GM12878 (cell line): ENCODE measurements at regions not wholly inside any gene's neighbourhood (a gene's known extent, or its start where the extent isn't known, plus 50 kb on each side); places are given as distances from the start of the nearest gene placed in this dataset.

Source experiments
- ATAC-seq: fragments of 200-7000 bp; cut with Tn5 transposase; 3 replicates; pipeline ENCODE4 v1.9.1; 2020; ENCODE audit warnings: mild to moderate bottlenecking, moderate library complexity
- BruUV-seq: library from RNA; stranded (reverse); fragments of 400-500 nt; replicated peaks from 2 replicates; lab custom pipeline; 2021; lab: Mats Ljungman, UMichigan
- CTCF ChIA-PET: fragments of 300-600 bp; sonication (Branson Sonifier 250); formaldehyde crosslinking; extraction: SDS; loops from one replicate; lab custom pipeline; 2021; ENCODE audit warnings: inconsistent platforms; lab: Yijun Ruan, JAX
- POLR2A ChIA-PET: fragments of 350-600 bp; formaldehyde crosslinking; extraction: SDS; loops from one replicate; lab custom pipeline; 2021; ENCODE audit warnings: inconsistent platforms; lab: Charles Lee
- RAD21 ChIA-PET: fragments of 300-600 bp; sonication (Branson Sonifier 250); formaldehyde crosslinking; loops from one replicate; lab custom pipeline; 2023; ENCODE audit warnings: antibody characterized with exemption; ENCODE audit not compliant: unreplicated experiment; lab: Charles Lee
- SMC1A ChIA-PET: fragments of 300-600 bp; sonication (Branson Sonifier 250); formaldehyde crosslinking; loops from one replicate; lab custom pipeline; 2023; ENCODE audit not compliant: unreplicated experiment, uncharacterized antibody; lab: Charles Lee
- DNase-seq: peaks from one replicate; pipeline ENCODE4 v3.0.0-alpha.2; 2011; ENCODE audit warnings: low read depth, low spot score
- FAIRE-seq: peaks from 3 replicates; lab custom pipeline; 2011; peaks lifted over from hg19 to GRCh38; lab: Jason Lieb, UNC
- H2AFZ ChIP-seq: 2 replicates; pipeline ENCODE4 v1.6.0; 2011; ENCODE audit warnings: low read depth, low read length, control low read depth; ENCODE audit not compliant: control insufficient read depth
- H3K27ac ChIP-seq: 2 replicates; pipeline ENCODE4 v1.5.1; 2011; ENCODE audit warnings: control low read depth; ENCODE audit not compliant: control insufficient read depth, insufficient read depth
- H3K27me3 ChIP-seq, 2 experiments: replicated peaks in 1 of 2; 2 replicates each; pipeline versions ENCODE4 v1.6.0 to v1.6.1; 2011; ENCODE audit warnings: low read length in 1 of 2; ENCODE audit not compliant: control insufficient read depth in 2 of 2, insufficient read depth in 2 of 2
- H3K36me3 ChIP-seq, 2 experiments: 2 replicates each; pipeline ENCODE4 v1.5.1; 2011; ENCODE audit warnings: low read length in 1 of 2; ENCODE audit not compliant: control insufficient read depth in 2 of 2, insufficient read depth in 2 of 2
- H3K4me1 ChIP-seq: 2 replicates; pipeline ENCODE4 v1.6.1; 2011; ENCODE audit warnings: mild to moderate bottlenecking, low read length, moderate library complexity, mixed read lengths; ENCODE audit not compliant: control insufficient read depth, insufficient read depth
- H3K4me2 ChIP-seq: 2 replicates; pipeline ENCODE4 v1.6.0; 2011; ENCODE audit warnings: control low read depth; ENCODE audit not compliant: control insufficient read depth, insufficient read depth
- H3K4me3 ChIP-seq: fragments of 200-600 bp; sonication (generic); 2 replicates; pipeline ENCODE4 v1.5.1; 2016
- H3K79me2 ChIP-seq: 2 replicates; pipeline ENCODE4 v1.6.0; 2011; ENCODE audit warnings: low read length; ENCODE audit not compliant: control insufficient read depth, insufficient read depth
- H3K9ac ChIP-seq: 2 replicates; pipeline ENCODE4 v1.8.0; 2011; ENCODE audit warnings: low read length, control low read depth, mixed read lengths; ENCODE audit not compliant: control insufficient read depth, insufficient read depth
- H3K9me3 ChIP-seq: replicated peaks from 3 replicates; pipeline ENCODE4 v1.5.1; 2011; ENCODE audit warnings: mild to moderate bottlenecking, low read length; ENCODE audit not compliant: control insufficient read depth, insufficient read depth
- H4K20me1 ChIP-seq: 2 replicates; pipeline ENCODE4 v1.6.0; 2011; ENCODE audit not compliant: control insufficient read depth, insufficient read depth
- ESRRA ChIP-seq: IDR thresholded peaks from 2 replicates; pipeline ENCODE4 v1.6.1; 2012; ENCODE audit warnings: mild to moderate bottlenecking, low read length, improper control_type of control experiment
- HDAC2 ChIP-seq: fragments of 200-600 bp; sonication (generic); IDR thresholded peaks from 2 replicates; pipeline ENCODE4 v1.6.1; 2017
- MYB ChIP-seq: fragments of 150-350 bp; IDR thresholded peaks from 2 replicates; pipeline ENCODE4 v1.6.1; 2014; ENCODE audit warnings: mild to moderate bottlenecking, low read depth, low read length, borderline replicate concordance
- NFYB ChIP-seq: IDR thresholded peaks from 2 replicates; pipeline ENCODE4 v1.6.1; 2011; ENCODE audit warnings: low read depth, mild to moderate bottlenecking, low read length, improper control_type of control experiment, moderate library complexity; ENCODE audit not compliant: insufficient read depth
- NRF1 ChIP-seq: conservative IDR thresholded peaks from 2 replicates; pipeline ENCODE4 v1.6.1; 2011; ENCODE audit warnings: mild to moderate bottlenecking, low read depth, low read length, improper control_type of control experiment
- RAD51 ChIP-seq: fragments of 450-650 bp; IDR thresholded peaks from 2 replicates; pipeline ENCODE4 v1.6.1; 2016; ENCODE audit warnings: moderate library complexity, mild to moderate bottlenecking, inconsistent platforms
- SMAD1 ChIP-seq: fragments of 450-650 bp; IDR thresholded peaks from 2 replicates; pipeline ENCODE4 v1.6.1; 2018; ENCODE audit warnings: mild to moderate bottlenecking, low read depth; ENCODE audit not compliant: partially characterized antibody
- SPI1 ChIP-seq: IDR thresholded peaks from 2 replicates; pipeline ENCODE4 v1.6.1; 2011; ENCODE audit warnings: low read depth, mild to moderate bottlenecking, low read length, moderate library complexity, borderline replicate concordance; ENCODE audit not compliant: insufficient read depth
- YY1 ChIP-seq: IDR thresholded peaks from 2 replicates; pipeline ENCODE4 v1.6.1; 2011; ENCODE audit warnings: low read depth, mild to moderate bottlenecking, low read length
- ZBED1 ChIP-seq: IDR thresholded peaks from 2 replicates; pipeline ENCODE4 v1.6.1; 2016; ENCODE audit warnings: borderline replicate concordance
- ZNF274 ChIP-seq: IDR thresholded peaks from one replicate; pipeline ENCODE4 v1.8.0; 2011; ENCODE audit not compliant: insufficient read length, insufficient read depth
- WGBS: methylation state at CpG from one replicate; pipeline ENCODE4 v1.1.6; 2016; ENCODE audit warnings: low lambda C conversion rate; ENCODE audit not compliant: insufficient replicate concordance, insufficient coverage; ENCODE audit errors: missing lambda C conversion rate; 5-methylcytosine and 5-hydroxymethylcytosine counted together
- in situ Hi-C: fragments of 300-500 bp; cut with MboI; formaldehyde crosslinking; loops from 9 replicates; pipeline ENCODE4 v1.14.3; 2018; ENCODE audit warnings: mixed read lengths
- intact Hi-C: fragments of 100-400 bp; cut with micrococcal nuclease; formaldehyde crosslinking; loops from one replicate; pipeline ENCODE4 v1.14.2; 2022; ENCODE audit not compliant: unreplicated experiment
- TF ChIP-seq, protein P1 (sequence below): IDR thresholded peaks from 2 replicates; pipeline ENCODE4 v1.6.1; 2011; ENCODE audit warnings: mild to moderate bottlenecking, low read depth, low read length, moderate library complexity; ENCODE audit not compliant: insufficient replicate concordance

GRCh38 chr10:129277841-129278240, 189.2 kb upstream of the MGMT start:
- RAD21 ChIA-PET, result no interaction called here
- no peak for ATAC-seq
- no peak overlapping the region for H2AFZ ChIP-seq
- in situ Hi-C loops, result no loop called here
- TF ChIP-seq RAD51, result no peak
- TF ChIP-seq SMAD1, result no peak
- TF ChIP-seq HDAC2, result no peak
- TF ChIP-seq YY1, result no peak
- TF ChIP-seq ZBED1, result no peak
- no peak for TF ChIP-seq ESRRA
- TF ChIP-seq SPI1, result no peak
- TF ChIP-seq, protein P1, sequence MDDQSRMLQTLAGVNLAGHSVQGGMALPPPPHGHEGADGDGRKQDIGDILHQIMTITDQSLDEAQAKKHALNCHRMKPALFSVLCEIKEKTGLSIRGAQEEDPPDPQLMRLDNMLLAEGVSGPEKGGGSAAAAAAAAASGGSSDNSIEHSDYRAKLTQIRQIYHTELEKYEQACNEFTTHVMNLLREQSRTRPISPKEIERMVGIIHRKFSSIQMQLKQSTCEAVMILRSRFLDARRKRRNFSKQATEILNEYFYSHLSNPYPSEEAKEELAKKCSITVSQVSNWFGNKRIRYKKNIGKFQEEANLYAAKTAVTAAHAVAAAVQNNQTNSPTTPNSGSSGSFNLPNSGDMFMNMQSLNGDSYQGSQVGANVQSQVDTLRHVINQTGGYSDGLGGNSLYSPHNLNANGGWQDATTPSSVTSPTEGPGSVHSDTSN, result no peak
- no peak for TF ChIP-seq NFYB
- TF ChIP-seq ZNF274, result no peak
- TF ChIP-seq MYB, result no peak
- TF ChIP-seq NRF1, result no peak
- TF ChIP-seq, all 136 proteins: peak for 0
- Histone ChIP-seq H3K9me3 (no peaks in the 10 kb centered on the region), H3K27me3 (no peaks in the 10 kb centered on the region), H3K4me3 (no peak overlapping the region), H3K36me3 (no peaks in the 10 kb centered on the region), H3K79me2 (no peaks in the 10 kb centered on the region), H3K27ac (no peak overlapping the region), H3K4me1 (no peaks in the 10 kb centered on the region), H4K20me1 (no peaks in the 10 kb centered on the region), H3K9ac (no peak overlapping the region), H3K4me2 (no peak overlapping the region)
- intact Hi-C loops, result no loop called here
- FAIRE-seq (no peak), DNase-seq (no peak)
- BruUV-seq, result no TSS peak
- WGBS, result 36% methylated on average over 16 of the region's 16 CpGs
- ChIA-PET SMC1A (no interaction called here), POLR2A (no interaction called here), CTCF (no interaction called here)
